Erythroblast (primary cell): ENCODE measurements at regions not wholly inside any gene's neighbourhood (a gene's known extent, or its start where the extent isn't known, plus 50 kb on each side); places are given as distances from the start of the nearest gene placed in this dataset.
"Not testable (repeated sequence)": the region's sequence is repeated elsewhere in the genome, so short reads cannot be mapped to it uniquely, and the experiment has no call there.

ENCODE experiments used
- DNase-seq, 2 experiments: peaks; one replicate each; lab custom pipeline; 2025; lab: John Stamatoyannopoulos, UW
- GATA1 ChIP-seq: IDR thresholded peaks from 2 replicates; pipeline ENCODE4 v1.6.1; 2011; ENCODE audit warnings: low read depth, mild to moderate bottlenecking, control low read depth, low read length, moderate library complexity
- POLR2A ChIP-seq: IDR thresholded peaks from 2 replicates; pipeline ENCODE4 v1.6.1; 2011; ENCODE audit warnings: mild to moderate bottlenecking, low read length

DNA sequence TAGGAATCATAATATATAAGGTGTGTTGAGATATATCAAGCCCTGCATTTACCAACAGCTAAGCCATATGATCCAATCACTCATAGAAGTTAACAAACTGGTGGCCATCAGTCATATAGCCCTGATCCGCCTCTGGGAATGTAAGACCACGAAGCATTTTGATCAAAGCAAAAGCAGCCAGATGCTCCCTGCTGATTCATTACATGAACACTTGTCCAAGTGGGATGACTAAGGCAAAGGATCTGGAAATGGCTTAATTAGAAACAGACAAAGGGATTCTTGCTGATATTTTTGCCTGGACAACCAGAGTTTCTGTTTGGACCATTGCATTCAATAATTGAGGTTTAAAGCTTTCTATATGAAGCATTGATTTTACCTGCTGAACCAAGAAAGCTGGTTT is 535.5 kb downstream of the GPAM start:
- no peak for DNase-seq
- TF ChIP-seq GATA1, result no peak
- no peak for TF ChIP-seq POLR2A

- DNase-seq, result not testable (repeated sequence)
Observed at GRCh38 chr10:111649080-111649479, 534.5 kb downstream of the GPAM start.

DNA sequence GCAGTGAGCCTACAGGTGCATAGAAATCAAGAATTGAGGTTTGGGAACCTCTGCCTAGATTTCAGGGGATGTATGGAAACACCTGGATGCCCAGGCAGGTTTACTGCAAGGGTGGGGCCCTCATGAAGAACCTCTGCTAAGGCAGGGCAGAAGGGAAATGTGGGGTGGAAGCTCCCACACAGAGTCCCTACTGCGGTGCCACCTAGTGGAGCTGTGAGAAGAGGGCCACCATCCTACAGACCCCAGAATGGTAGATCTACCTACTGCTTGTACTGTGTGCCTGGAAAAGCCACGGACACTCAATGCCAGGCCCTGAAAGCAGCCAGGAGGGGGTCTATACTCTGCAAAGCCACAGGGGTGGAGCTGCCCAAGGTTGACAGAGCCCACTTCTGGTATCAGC is 533.5 kb downstream of the GPAM start:
- TF ChIP-seq POLR2A, result no peak
- TF ChIP-seq GATA1, result no peak
- DNase-seq, result no peak

- TF ChIP-seq GATA1 (no peak), POLR2A (no peak)
- DNase-seq, result no peak
Observed at GRCh38 chr10:111656066-111656465, 527.5 kb downstream of the GPAM start.

DNA sequence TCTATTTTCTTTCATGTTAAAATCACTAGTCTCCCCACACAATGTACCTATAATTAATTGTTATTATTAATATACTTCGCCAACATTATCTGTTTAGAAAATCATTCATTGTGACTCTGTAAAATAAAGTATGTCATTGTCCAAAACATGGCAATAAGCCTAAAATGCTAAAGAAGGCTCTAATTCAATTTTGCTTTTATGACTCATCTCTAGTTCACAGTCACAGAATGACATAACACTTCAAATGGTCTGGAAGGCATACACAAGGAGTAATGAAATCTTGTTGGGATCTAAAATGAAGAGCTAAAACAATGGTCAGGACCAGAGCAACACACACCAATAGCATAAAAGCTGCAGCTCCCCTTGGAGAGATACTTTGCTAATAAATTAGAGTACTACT is 505.8 kb downstream of the GPAM start:
- no peak for DNase-seq
- no peak for TF ChIP-seq GATA1
- no peak for TF ChIP-seq POLR2A

- TF ChIP-seq GATA1 (no peak), POLR2A (no peak)
- DNase-seq, result no peak
Observed at GRCh38 chr10:111686796-111687195, 496.8 kb downstream of the GPAM start.

GRCh38 chr10:111698711-111699110 is 484.9 kb downstream of the GPAM start:
- DNase-seq, result no peak
- no peak for TF ChIP-seq GATA1
- no peak for TF ChIP-seq POLR2A

DNA sequence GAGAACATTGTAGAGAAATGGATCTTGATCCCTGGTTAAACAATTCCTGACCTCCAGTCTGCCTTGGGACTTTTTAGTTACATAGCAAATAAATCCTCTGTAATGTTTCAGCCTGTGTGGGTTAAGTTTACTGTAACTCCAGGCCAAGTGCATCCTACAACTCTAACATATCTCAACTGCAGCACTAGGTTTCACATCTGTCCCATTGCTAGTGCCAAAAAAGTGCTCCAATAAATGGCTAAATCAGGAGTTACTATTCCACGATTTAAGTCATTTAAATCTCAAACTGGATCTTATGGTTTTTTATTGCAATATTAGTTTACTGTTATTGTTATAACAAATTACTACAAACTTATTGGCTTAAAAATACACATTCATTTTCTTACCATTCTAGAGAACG is 479.6 kb downstream of the GPAM start:
- no peak for DNase-seq
- TF ChIP-seq GATA1 (no peak), POLR2A (no peak)

GRCh38 chr10:111705021-111705420 is 478.5 kb downstream of the GPAM start:
- DNase-seq, result no peak
- TF ChIP-seq GATA1 (no peak), POLR2A (no peak)

- no peak for DNase-seq
- TF ChIP-seq POLR2A, result no peak
- TF ChIP-seq GATA1, result no peak
Observed at GRCh38 chr10:111706331-111706730, 477.2 kb downstream of the GPAM start.

DNA sequence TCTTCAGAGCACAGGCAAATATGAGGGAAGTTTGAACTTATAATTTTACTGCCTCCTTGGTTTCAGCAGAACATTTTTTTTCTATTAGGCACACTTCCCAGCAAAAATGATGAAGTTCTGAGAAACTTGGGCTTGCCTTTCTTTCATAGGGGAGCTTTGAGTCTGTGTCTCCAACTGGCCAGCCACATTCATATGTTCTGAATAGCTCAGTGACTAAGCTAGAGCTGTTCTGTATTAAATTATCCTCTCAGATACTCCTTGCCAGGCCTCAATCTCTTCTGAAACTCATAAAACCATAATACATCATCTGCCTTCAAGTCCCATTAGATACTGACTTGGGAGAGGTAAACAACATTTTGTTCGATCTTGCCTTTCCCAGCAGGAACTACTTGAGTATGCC is 476.5 kb downstream of the GPAM start:
- TF ChIP-seq POLR2A (no peak), GATA1 (no peak)
- DNase-seq, result no peak

GRCh38 chr10:111709603-111710002 is 474.0 kb downstream of the GPAM start:
- DNase-seq, result no peak
- TF ChIP-seq GATA1 (no peak), POLR2A (no peak)

DNA sequence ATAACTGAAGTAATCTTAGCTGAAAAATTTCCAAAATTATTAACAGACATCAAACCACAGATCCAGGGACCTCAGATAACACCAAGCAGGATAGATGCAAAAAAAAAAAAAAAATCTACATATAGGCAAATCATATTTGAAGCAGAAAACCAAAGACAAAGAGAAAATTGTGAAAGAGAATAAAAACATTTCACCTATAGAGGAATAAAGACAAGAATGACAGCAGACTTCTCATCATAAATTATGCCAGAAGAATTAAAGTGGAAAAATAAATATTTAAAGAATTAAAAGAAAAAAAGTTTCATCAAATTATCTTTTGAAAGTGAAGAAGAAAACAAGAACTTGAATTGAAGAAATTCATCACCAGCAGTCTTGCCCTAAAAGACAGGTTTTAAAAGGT is 467.5 kb downstream of the GPAM start:
- TF ChIP-seq POLR2A (no peak), GATA1 (no peak)
- no peak for DNase-seq

DNA sequence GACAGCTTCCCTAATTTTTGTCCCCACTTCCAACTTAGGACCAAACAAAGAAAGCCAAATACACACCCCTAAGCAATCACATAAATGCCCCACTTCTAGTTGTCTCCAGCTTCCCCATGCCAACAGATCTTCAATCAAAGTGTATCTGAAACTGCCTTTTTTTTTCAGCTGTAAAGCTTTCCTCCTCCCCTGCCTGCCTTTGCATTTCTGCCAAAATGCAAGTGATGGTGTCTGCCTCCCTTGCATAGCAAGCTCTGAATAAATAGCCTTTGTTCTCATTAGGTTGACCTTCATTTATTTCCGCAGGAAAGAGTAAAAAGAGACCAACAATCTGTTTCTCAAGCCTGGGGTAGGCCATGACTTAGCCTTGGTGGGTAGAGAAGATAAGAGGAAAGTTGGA is 459.4 kb downstream of the GPAM start:
- TF ChIP-seq POLR2A (no peak), GATA1 (no peak)
- no peak for DNase-seq

DNA sequence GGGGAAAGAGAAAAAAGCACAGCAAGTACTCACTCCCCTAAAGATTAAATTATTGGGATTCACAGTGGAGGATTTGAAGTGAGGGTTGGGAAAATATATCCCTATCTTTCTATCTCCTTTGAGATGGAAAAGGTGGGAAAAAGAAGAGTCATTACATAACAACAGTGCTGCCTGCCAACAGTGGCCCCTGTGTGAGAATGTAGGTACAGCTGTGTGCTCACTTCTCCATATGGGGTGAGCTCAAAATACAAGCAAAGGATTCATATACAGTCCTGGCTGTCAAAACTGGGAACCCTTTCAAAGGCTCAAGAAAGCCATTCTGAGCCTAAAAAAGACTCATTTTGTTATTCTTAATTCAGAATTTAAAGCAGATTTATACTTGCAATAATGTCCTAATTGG is 458.5 kb downstream of the GPAM start:
- no peak for DNase-seq
- TF ChIP-seq GATA1, result no peak
- TF ChIP-seq POLR2A, result no peak

DNA sequence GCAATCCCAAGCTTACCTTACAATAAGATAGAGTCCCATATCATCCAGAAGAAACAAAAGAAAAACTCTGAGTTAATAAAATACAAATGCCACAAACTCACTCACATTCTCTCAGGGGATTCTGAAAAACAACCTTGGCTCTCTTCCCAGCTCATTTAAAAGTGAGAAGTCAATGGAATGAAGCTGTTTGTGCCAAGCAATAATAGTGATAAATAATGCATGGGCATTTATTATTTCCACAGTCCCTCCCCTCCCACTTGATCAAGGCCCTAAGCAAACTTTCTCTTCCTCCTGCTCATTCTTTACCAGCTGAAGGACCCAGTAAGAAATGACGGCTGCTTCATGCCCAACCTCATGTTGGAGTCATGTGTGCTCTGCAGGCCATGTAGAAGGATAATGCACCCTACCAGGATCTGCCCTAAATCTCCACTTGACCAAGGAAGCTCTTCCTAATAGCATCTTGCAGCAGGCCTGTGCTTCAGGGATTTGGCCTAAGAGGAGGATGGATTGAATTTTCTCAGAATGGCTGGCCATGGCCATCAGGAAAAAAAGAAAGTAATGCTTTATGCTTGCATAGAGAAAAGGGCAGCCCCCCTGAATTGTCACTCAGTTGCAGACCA is 451.3 kb downstream of the GPAM start:
- no peak for TF ChIP-seq POLR2A
- TF ChIP-seq GATA1, result no peak
- DNase-seq, result no peak

GRCh38 chr10:111739125-111739873 is 444.3 kb downstream of the GPAM start:
- TF ChIP-seq GATA1 (no peak), POLR2A (no peak)

More at GRCh38 chr10:111739125-111739873, 444.3 kb downstream of the GPAM start:
- no peak for DNase-seq
